NCI-H82 (cell line): ENCODE measurements at regions not wholly inside any gene's neighbourhood (a gene's known extent, or its start where the extent isn't known, plus 50 kb on each side); places are given as distances from the start of the nearest gene placed in this dataset.
"Not testable (repeated sequence)": the region's sequence is repeated elsewhere in the genome, so short reads cannot be mapped to it uniquely, and the experiment has no call there.

ENCODE experiments used
- DNase-seq: peaks from one replicate; lab custom pipeline; 2025; lab: John Stamatoyannopoulos, UW

DNA sequence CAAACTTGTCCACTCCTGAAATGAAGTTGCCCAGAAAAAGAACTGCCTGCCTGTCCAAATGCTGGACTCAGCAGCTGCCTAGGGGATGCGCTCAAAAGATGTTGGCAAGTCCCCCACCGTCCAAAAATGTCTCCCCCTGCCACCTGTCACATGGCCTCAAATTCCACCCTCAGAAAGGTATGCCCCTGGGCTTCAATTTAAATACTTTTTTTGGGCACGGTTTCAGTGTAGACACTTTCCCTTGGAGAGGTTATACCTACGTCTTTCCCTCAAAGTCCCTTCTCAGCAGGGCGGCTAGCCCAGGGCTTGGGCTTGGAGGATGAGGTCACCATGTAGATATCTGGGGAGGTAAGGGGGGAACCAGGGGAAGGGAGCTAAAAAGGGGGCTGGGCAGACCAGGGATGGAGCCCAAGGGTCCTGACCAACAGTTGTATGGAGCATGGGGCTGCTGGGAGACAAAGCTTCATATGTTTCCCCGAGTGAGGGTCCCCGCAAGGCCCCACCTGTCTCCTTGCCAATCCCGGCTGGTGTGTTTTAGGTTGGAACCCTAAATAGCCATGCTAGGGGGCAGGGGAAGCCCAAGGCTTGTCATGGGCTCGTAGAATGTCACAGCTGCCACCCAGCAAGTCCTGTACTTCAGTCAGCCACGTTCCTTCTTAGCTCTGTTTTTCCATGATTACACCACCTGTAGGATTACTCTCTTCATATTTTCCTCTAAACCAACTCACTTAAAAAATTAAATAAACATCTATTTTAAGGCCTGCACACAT is 131.2 kb upstream of the TBX3 start:
- no peak for DNase-seq

DNA sequence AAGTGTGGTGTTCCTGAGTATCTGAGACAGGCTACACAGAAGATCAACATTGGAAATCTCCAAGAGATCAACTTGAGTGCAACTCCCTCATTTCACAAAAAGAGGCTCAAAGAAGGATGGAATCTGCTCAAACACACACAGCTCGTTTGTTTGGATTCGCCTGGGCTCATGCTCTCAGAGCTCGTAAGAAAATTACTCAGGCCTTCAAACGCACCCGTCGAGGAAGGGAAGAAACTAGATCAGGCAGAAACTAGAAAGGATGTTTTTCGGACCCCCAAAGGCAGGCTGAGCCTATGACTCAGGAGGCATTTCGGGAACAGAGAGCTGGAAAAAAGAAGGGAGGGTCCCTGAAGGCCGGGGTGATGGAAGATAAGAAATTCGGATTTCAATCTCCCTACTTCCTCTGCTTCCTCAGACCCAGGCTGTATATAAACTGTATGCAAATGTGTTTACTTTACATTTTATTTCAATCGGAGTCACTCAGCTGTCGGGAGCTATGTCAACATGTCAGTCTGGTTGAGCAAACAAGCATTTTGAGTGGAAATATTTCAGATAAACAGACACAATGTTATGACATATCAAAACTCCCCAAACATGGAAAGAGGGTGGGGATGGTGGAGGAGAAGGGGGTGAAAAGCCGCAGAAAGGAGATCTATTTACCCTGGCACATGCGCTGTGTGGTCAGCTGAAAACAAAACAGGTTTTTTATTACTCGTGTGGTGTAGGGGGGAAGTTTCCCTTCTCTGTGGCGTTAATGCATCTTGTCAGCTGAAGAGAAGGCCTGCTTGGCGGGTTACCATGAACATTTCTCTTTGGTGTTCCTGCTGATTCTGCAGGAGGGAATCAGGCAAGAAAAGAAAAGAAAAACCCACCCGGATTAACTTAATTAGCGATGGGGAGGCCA is 129.1 kb upstream of the TBX3 start:
- DNase-seq: peak; percentile 7

GRCh38 chr12:114812384-114812783 is 128.4 kb upstream of the TBX3 start:
- DNase-seq: no peak

- no peak for DNase-seq
Measured at GRCh38 chr12:114809097-114809496, 125.1 kb upstream of the TBX3 start.

DNA sequence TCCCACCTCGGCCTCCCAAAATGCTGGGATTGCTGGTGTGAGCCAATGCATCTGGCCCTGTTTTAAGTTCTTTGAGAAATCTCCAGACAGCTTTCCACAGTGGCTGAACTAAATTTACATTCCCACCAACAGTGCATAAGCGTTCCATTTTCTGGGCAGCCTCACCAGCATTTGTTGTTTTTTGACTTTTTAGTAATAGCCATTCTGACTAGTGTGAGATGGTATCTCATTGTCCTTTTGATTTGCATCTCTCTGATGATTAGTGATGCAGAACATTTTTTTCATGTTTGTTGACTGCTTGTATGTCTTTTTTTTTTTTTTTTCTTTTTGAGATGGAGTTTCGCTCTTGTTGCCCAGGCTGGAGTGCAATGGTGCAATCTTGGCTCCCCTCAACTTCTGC is 117.4 kb upstream of the TBX3 start:
- DNase-seq: not testable (repeated sequence)

GRCh38 chr12:114800566-114800965 is 116.6 kb upstream of the TBX3 start:
- DNase-seq: not testable (repeated sequence)

GRCh38 chr12:114799574-114800487 is 115.9 kb upstream of the TBX3 start:
- DNase-seq: no peak

DNA sequence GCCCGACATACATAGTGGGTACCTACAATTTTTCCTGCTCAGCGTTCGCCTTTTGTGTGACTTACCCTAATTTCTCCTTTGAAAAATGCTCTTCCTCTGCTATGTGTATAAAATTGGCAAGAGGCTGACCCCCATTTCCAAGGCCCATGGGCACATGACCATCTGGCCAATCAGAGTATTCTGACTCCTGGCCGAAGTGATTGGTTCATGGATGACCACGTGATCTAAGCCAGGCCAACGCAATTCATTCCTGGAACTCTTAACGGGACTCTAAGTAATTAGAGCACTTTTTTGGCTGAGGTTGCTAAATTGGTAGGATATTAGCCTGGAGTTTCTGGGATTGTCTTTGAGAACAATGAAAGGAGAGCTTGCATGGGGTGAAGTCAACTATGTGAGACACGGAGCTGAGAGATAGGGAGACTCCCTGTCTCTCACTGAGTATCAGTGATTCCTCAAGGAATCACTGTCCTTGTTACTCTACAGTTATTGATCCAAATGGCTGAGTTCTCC is 110.1 kb upstream of the TBX3 start:
- DNase-seq: no peak

DNA sequence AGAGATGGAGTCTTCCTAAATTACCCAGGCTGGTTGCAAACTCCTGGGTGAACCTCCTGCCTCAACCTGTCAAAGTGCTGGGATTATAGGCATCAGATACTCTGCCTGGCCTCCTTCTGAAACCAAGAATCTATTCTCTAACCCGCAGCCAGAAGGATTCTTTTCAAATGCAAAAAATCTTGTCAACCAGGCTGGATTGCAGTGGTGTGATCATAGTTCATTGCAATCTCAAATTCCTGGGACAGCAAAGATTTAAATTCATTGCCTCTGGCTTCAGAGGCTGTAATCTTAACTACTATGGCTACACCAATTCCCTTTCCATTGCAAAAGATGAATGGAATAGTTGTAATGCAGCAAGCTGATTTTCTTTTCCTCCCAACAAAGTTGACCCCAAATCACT is 106.3 kb upstream of the TBX3 start:
- DNase-seq: no peak

- no peak for DNase-seq
Measured at GRCh38 chr12:114789821-114790220, 105.8 kb upstream of the TBX3 start.

- DNase-seq: no peak
Measured at GRCh38 chr12:114789276-114789675, 105.3 kb upstream of the TBX3 start.

DNA sequence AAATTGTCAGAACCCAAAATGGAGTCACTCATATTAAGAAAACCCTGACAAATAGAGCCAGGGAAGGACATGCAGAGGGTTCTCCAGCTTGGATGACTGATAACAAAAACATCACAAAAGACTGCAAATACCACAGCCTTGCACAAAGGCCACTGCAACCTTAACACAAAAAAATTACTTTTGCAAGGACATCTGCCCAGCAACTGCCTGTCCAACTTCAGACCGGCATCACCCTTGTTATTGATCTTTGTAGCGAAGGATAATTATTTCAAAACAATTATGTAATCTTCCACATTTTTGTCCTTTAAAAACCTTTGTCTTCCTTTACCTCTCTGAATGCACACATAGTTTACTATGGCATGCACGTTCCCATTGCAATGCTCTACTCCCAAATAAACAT is 100.6 kb upstream of the TBX3 start:
- DNase-seq: no peak

DNA sequence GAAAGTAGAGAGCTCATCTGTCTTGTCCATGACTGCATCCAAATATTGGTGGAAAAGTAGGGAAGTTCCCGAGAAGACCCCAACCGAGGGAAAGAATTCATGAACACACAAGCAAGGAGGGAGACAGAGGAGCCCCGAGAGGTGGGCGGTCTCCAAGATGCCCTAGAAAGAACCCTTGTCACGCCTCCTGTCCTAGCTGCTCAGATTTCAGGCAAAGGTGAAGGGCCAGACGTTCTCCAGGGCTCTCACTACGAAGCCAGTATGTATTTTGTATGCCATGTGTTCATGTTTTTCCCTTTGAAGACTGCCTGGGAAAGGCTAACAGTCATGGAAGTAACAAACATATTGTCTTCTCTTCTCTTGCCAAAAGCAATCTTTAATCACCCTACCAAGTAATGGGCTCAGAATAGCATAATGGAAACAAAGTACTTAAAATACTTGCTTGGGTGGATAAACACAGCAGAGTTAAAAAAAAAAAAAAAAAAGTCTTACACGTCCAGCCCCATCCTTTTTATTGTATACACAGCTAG is 99.2 kb upstream of the TBX3 start:
- no peak for DNase-seq

DNA sequence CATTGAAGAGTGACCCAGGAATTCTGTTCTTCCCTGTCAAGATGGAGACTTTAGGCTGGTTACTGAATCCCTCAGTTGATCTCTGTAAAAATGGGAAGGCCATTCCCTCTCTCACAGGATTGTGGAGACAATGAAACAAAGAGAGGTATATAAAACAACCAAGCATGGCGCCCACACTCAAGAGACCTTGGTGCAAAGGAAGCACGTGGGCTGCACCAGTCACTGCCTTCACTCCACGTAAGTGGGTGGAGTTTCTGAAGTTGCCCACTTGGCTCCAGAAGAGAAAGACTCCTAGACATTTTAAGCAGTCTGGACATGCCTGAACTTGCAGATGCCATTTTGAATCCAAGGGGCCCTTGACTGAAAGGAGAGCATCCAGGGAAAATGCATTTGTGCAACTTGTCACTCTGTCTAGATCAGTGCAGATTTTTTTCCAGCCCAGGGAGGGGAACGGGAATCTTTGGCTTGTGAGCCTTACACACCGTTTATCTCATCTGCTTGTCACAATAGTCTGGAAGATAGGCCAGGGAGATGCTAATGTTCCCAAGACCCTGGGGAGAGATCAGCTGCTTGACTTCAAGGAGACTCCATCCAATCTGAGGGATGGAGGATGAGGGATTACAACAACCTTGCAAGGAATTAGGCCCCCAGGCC is 96.9 kb upstream of the TBX3 start:
- DNase-seq: no peak

DNA sequence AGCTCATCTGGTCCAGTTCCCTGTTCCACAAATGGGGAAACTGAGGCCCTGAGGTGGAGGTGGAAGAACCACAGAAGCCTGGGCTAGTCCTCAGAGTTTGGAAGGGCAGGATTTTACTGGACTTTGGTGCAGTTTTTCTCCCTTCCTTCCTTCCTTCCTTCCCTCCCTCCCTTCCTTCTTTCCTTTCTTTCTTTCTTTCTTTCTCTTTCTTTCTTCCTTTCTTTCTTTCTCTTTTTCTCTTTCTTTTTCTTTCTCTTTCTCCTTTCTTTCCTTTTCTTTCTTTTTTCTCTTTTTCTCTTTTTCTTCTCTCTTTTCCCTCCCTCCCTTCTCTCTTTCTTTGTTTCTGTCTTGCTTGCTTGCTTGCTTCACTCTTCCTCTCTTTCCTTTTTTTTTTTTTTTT is 95.7 kb upstream of the TBX3 start:
- DNase-seq: no peak

GRCh38 chr12:114779186-114779585 is 95.2 kb upstream of the TBX3 start:
- DNase-seq: no peak

- DNase-seq: no peak
Measured at GRCh38 chr12:114776731-114777442, 92.9 kb upstream of the TBX3 start.

GRCh38 chr12:114774699-114775098 is 90.7 kb upstream of the TBX3 start:
- no peak for DNase-seq

- DNase-seq: no peak
Measured at GRCh38 chr12:114774197-114774596, 90.2 kb upstream of the TBX3 start.

DNA sequence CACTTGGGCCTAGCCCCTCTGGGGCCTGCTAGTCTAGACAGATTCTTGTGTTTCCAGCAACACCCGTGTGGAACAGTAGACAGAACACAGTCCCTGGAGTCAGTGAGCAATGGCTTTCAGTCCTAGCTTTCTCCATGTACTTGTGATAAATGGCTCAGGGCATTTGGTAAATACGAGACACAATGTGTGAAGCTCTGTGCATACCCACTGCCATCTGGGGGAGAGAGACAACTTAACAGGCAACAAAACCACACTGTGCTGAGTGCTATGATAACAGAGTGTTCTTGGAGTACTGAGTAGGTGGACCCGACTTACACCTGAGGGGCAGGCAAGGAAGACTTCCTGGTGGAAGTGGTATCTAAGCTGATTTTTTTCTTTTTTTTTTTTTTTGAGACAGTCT is 86.3 kb upstream of the TBX3 start:
- no peak for DNase-seq

DNA sequence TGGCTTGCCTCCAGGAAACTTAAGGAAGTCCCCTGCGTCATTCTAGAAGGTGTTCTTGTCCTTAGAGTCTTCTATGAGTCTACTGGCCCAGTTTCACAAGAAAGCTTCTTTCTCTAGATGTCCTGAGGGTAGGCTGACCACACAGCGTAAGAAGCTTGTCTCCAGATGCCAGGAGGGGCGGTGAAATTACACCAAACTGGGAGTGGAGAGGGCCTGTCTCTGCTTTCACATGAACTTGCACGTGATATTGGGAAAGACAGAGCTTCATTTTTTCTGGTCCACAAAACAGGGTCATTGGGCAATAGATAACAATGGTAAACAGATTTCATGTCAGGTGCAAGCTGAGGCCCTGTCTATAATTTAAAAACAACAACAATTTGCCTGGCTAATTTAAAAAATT is 85.7 kb upstream of the TBX3 start:
- DNase-seq: no peak
